ENCODE measurements at regions not wholly inside any gene's neighbourhood (a gene's known extent, or its start where the extent isn't known, plus 50 kb on each side); places are given as distances from the start of the nearest gene placed in this dataset.
"Not testable (repeated sequence)": the region's sequence is repeated elsewhere in the genome, so short reads cannot be mapped to it uniquely, and the experiment has no call there.

GRCh38 chr13:24997367-24997967 lies 98.5 kb upstream of the PABPC3 start:
- peak; percentile 15 for DNase-seq

GRCh38 chr13:24998433-24998832 lies 97.5 kb upstream of the PABPC3 start:
- DNase-seq: no peak

- DNase-seq: peak; percentile 46
Measured at GRCh38 chr13:25001476-25002206, 94.3 kb upstream of the PABPC3 start.

- DNase-seq: not testable (repeated sequence)
Measured at GRCh38 chr13:25002311-25002710, 93.6 kb upstream of the PABPC3 start.

- not testable (repeated sequence) for DNase-seq
Measured at GRCh38 chr13:25004489-25004888, 91.4 kb upstream of the PABPC3 start.

GRCh38 chr13:25005050-25005497 lies 90.9 kb upstream of the PABPC3 start:
- DNase-seq: peak; percentile 53

GRCh38 chr13:25007389-25007788 lies 88.5 kb upstream of the PABPC3 start:
- DNase-seq: not testable (repeated sequence)

- DNase-seq: not testable (repeated sequence)
Measured at GRCh38 chr13:25014398-25014973, 81.5 kb upstream of the PABPC3 start.

- not testable (repeated sequence) for DNase-seq
Measured at GRCh38 chr13:25017176-25017575, 78.8 kb upstream of the PABPC3 start.

- not testable (repeated sequence) for DNase-seq
Measured at GRCh38 chr13:25017808-25018728, 77.9 kb upstream of the PABPC3 start.

- DNase-seq: no peak
Measured at GRCh38 chr13:25018729-25019115, 77.2 kb upstream of the PABPC3 start.

- not testable (repeated sequence) for DNase-seq
Measured at GRCh38 chr13:25019741-25020140, 76.2 kb upstream of the PABPC3 start.

- DNase-seq: no peak
Measured at GRCh38 chr13:25024175-25024574, 71.8 kb upstream of the PABPC3 start.

GRCh38 chr13:25032160-25032559 lies 63.8 kb upstream of the PABPC3 start:
- DNase-seq: no peak

GRCh38 chr13:25034173-25034572 lies 61.8 kb upstream of the PABPC3 start:
- DNase-seq: no peak

- DNase-seq: peak; percentile 46
Measured at GRCh38 chr13:25037057-25037813, 58.7 kb upstream of the PABPC3 start.

GRCh38 chr13:25042151-25042865 lies 53.6 kb upstream of the PABPC3 start:
- DNase-seq: no peak

GRCh38 chr13:25044071-25044470 lies 51.9 kb upstream of the PABPC3 start:
- no peak for DNase-seq
